Activated CD4-positive, alpha-beta T cell treated with anti-CD3 and anti-CD28 coated beads for 36 hours (primary cell): ENCODE measurements at regions not wholly inside any gene's neighbourhood (a gene's known extent, or its start where the extent isn't known, plus 50 kb on each side); places are given as distances from the start of the nearest gene placed in this dataset.

Source experiments
- ATAC-seq: fragments of 200-7000 bp; cut with Tn5 transposase; one replicate; pipeline ENCODE4 v1.10.0; 2021; ENCODE audit warnings: mild to moderate bottlenecking, moderate library complexity
- CTCF ChIA-PET: fragments of 350-600 bp; sonication (Branson Sonifier 250); formaldehyde crosslinking; loops from one replicate; lab custom pipeline; 2021; ENCODE audit warnings: antibody characterized with exemption; lab: Charles Lee
- POLR2A ChIA-PET: fragments of 350-600 bp; sonication (Branson Sonifier 250); formaldehyde crosslinking; loops from one replicate; lab custom pipeline; 2021; ENCODE audit warnings: antibody characterized with exemption, inconsistent platforms; lab: Charles Lee
- DNase-seq: peaks from one replicate; pipeline ENCODE4 v3.0.0-alpha.2; 2020
- H3K27ac Mint-ChIP-seq: one replicate; pipeline ENCODE4 v1.8.0; 2021; ENCODE audit warnings: mixed read lengths
- H3K27me3 Mint-ChIP-seq: one replicate; pipeline ENCODE4 v1.8.0; 2021; ENCODE audit warnings: mixed read lengths
- H3K36me3 Mint-ChIP-seq: one replicate; pipeline ENCODE4 v1.8.0; 2021; ENCODE audit warnings: low read depth, mixed read lengths
- H3K4me1 Mint-ChIP-seq: one replicate; pipeline ENCODE4 v1.8.0; 2021; ENCODE audit warnings: mixed read lengths
- H3K4me3 Mint-ChIP-seq: one replicate; pipeline ENCODE4 v1.8.0; 2021; ENCODE audit warnings: mild to moderate bottlenecking, moderate library complexity, mixed read lengths
- H3K9me3 Mint-ChIP-seq: one replicate; pipeline ENCODE4 v1.8.0; 2021; ENCODE audit warnings: low read depth, mixed read lengths
- intact Hi-C, 2 experiments: fragments of 100-400 bp; cut with DNase I in 1 of 2; cut with micrococcal nuclease in 1 of 2; formaldehyde crosslinking; loops; one replicate each; pipeline versions ENCODE4 v1.14.2 to v1.15.1; 2022 to 2024; cut with DNase I, micrococcal nuclease

DNA sequence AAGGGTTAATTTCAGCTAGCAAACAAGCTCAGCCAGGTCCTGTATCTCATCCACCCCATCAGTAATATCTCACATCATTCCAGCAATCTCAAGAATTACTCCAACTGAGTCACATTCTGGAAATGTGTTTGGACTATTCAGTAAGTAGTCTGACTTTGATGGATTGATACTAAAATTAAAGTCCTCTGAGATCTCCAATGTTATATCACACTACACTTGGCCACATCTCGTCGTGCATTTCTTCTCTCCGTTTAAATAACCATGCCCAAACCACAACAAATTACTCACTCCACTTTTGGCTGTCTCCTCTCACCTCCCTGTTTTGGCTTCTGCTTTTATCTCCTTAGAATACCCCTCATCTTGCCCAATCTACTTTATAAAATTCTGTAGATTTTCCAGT, 292.2 kb downstream of the PYDC2 start:
- Mint-ChIP-seq H3K4me1 (no peaks in the 10 kb centered on the region), H3K4me3 (no peak overlapping the region), H3K9me3 (no peaks in the 10 kb centered on the region), H3K27me3 (no peaks in the 10 kb centered on the region), H3K36me3 (no peaks in the 10 kb centered on the region), H3K27ac (no peak overlapping the region)
- no peak for DNase-seq
- no peak for ATAC-seq
- CTCF ChIA-PET = no interaction called here
- intact Hi-C loops = no loop called here
- POLR2A ChIA-PET = no interaction called here

GRCh38 chr3:191761906-191762305, 300.9 kb downstream of the PYDC2 start:
- ATAC-seq (no peak), DNase-seq (no peak)
- H3K27me3 Mint-ChIP-seq = no peaks in the 10 kb centered on the region
- H3K4me3 Mint-ChIP-seq = no peak overlapping the region
- intact Hi-C loops = no loop called here
- H3K9me3 Mint-ChIP-seq = peaks cover 3% of the 10 kb centered on the region
- no peaks in the 10 kb centered on the region for H3K4me1 Mint-ChIP-seq
- POLR2A ChIA-PET = no interaction called here
- H3K27ac Mint-ChIP-seq = no peak overlapping the region
- H3K36me3 Mint-ChIP-seq = no peaks in the 10 kb centered on the region
- CTCF ChIA-PET = no interaction called here

DNA sequence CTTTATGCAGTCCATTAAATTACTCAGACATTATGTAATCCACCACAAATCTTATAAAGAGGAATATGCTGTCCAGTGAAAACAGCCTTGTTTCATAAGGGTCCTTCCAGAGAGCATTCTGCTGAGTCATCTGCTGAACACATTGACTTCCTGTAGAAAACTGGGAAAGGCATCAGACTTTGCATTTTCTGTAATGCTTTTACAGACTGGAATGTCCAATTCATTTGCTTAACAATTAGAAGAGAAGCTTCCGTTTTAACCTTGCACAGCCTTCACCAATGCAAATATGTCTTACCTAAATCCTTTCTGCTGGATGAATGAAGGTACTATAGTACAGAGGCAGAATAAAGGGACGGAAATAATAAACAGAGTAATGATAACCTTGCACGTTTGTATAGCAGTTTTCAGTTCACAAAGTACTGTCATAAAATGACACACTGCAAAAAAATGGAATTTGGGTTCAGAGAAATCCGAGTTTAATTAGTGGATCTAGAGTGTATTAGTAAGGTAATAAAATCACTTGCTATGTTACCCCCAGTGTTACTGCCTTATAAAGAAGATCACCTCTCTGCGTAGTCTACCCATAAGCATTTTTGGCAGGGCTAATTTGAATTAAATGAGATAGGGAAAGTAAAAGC, 301.5 kb downstream of the PYDC2 start:
- Mint-ChIP-seq H3K36me3 (no peaks in the 10 kb centered on the region), H3K4me3 (no peak overlapping the region), H3K27me3 (no peaks in the 10 kb centered on the region), H3K4me1 (no peaks in the 10 kb centered on the region), H3K27ac (no peak overlapping the region), H3K9me3 (peaks cover 3% of the 10 kb centered on the region)
- POLR2A ChIA-PET = no interaction called here
- intact Hi-C loops = no loop called here
- no peak for DNase-seq
- CTCF ChIA-PET = no interaction called here
- ATAC-seq = no peak

DNA sequence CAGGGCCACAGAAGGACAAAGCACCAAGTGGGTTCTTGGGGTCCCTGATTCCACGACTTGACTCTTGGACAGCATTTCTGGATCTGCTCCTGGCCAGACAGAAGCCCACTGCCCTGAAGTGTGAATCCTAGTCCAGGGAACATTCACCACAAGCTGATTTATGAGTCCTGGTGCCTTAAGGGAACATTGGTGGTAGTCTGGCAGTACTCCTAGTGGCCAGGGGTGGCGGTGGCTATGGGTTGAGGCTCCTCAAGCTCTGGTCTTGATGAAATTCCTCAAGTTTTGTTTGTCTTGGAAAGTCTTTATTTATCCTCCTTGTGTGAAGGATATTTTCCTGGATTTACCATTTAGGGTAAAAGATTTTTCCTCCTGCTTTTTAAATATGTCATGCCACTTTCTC, 307.5 kb downstream of the PYDC2 start:
- DNase-seq = no peak
- no peak overlapping the region for H3K4me3 Mint-ChIP-seq
- H3K36me3 Mint-ChIP-seq = no peaks in the 10 kb centered on the region
- no peak for ATAC-seq
- no peak overlapping the region for H3K27ac Mint-ChIP-seq
- ChIA-PET CTCF (no interaction called here), POLR2A (no interaction called here)
- intact Hi-C loops = no loop called here
- H3K27me3 Mint-ChIP-seq = no peaks in the 10 kb centered on the region
- H3K9me3 Mint-ChIP-seq = peaks cover 9% of the 10 kb centered on the region
- no peaks in the 10 kb centered on the region for H3K4me1 Mint-ChIP-seq

DNA sequence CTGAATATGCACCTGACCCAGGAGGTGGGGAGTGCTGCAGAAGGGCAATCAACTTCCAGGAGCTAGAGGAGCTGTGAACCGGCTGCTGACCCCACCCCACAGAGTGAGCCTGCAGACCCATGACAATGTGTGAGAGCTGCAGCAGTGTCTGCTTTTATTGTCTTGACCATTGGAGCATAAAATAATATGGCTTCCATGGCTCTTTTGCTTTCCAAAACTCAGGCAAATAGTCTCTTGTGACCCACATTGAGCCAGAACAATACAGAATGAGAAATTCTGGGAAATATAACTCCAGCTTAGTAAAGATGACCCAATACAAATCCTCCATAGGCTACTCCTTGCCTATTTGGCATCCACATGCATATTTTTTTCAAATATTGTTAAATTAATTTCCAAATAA, 309.6 kb downstream of the PYDC2 start:
- ChIA-PET POLR2A (no interaction called here), CTCF (no interaction called here)
- no peaks in the 10 kb centered on the region for H3K4me1 Mint-ChIP-seq
- ATAC-seq (no peak), DNase-seq (no peak)
- H3K36me3 Mint-ChIP-seq = no peaks in the 10 kb centered on the region
- H3K9me3 Mint-ChIP-seq = peaks cover 11% of the 10 kb centered on the region
- intact Hi-C loops = no loop called here
- H3K4me3 Mint-ChIP-seq = no peak overlapping the region
- H3K27ac Mint-ChIP-seq = no peak overlapping the region
- H3K27me3 Mint-ChIP-seq = no peaks in the 10 kb centered on the region

- H3K27ac Mint-ChIP-seq = no peak overlapping the region
- H3K4me3 Mint-ChIP-seq = no peak overlapping the region
- POLR2A ChIA-PET = no interaction called here
- H3K36me3 Mint-ChIP-seq = no peaks in the 10 kb centered on the region
- no peaks in the 10 kb centered on the region for H3K4me1 Mint-ChIP-seq
- no peaks in the 10 kb centered on the region for H3K27me3 Mint-ChIP-seq
- intact Hi-C loops = no loop called here
- CTCF ChIA-PET = no interaction called here
- ATAC-seq (no peak), DNase-seq (no peak)
- H3K9me3 Mint-ChIP-seq = peaks cover 6% of the 10 kb centered on the region
Observed at GRCh38 chr3:191774485-191774884, 313.5 kb downstream of the PYDC2 start.

DNA sequence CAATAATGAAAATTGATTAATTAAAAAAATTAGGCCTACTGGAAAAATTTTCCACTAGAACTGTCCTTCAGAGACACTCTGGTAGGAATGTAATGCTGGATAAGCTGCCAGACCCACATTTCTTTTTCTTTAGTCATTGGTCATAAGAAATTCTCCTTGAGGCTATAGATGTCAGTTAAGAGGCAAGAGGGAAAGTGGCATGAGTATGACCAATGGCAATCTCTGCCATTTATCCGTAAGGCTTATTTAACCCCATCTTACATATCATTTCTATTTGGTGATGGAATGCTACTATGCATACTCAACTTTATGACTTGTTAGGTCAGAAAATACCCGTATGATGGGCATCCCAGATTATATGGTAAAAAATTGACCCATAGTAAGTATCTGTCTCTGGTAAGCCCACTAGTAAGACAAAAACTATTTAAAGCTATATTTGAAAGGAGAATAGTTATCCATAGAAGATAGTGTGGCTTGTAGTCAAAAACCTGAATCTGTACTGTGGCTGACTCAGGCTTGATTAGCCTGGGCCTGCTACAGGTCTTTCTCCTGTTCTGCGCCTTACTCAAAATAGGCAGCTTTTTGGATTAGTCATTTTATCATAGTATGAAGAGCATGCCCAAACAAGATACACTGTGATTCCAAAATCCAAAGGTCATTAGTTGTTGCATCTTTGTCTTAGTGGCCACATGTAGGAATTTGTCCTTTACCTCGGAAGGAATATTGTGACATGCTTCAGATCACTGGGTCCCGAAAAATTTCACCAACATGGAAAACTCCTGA, 314.7 kb downstream of the PYDC2 start:
- ATAC-seq (no peak), DNase-seq (no peak)
- Mint-ChIP-seq H3K4me1 (no peaks in the 10 kb centered on the region), H3K36me3 (no peaks in the 10 kb centered on the region), H3K27ac (no peak overlapping the region), H3K4me3 (no peak overlapping the region), H3K9me3 (peaks cover 8% of the 10 kb centered on the region), H3K27me3 (no peaks in the 10 kb centered on the region)
- ChIA-PET CTCF (no interaction called here), POLR2A (interaction anchor here (0.6 kb wide), 1 partner anchor 796 kb away, joined by 9 read pairs; no protein-coding TSS in a partner anchor)
- intact Hi-C loops = no loop called here

GRCh38 chr3:191781044-191781443, 320.1 kb downstream of the PYDC2 start:
- Mint-ChIP-seq H3K27me3 (no peaks in the 10 kb centered on the region), H3K4me3 (no peak overlapping the region), H3K36me3 (no peaks in the 10 kb centered on the region), H3K27ac (no peak overlapping the region), H3K9me3 (peaks cover 12% of the 10 kb centered on the region), H3K4me1 (no peaks in the 10 kb centered on the region)
- DNase-seq (no peak), ATAC-seq (no peak)
- ChIA-PET POLR2A (no interaction called here), CTCF (no interaction called here)
- intact Hi-C loops = no loop called here

DNA sequence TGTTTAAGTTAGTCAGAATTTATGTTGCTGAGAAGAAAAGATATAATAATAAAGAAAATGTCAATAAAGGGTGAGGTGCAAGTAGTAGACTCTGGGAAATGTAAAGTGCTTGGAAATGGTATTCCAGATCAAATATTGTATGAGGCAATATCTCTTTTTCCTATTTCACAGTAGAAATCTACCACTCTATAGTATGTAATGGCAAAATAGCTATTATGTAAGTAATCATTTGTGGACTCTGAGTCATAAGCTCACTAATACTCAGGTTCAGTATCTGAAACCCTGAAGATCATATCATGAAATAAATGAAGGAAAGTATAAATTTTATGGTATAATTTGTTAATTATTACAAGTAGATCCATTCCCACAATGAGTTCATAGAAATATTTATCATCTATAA, 322.1 kb downstream of the PYDC2 start:
- ChIA-PET CTCF (no interaction called here), POLR2A (no interaction called here)
- H3K36me3 Mint-ChIP-seq = no peaks in the 10 kb centered on the region
- no peak overlapping the region for H3K4me3 Mint-ChIP-seq
- DNase-seq (no peak), ATAC-seq (no peak)
- peaks cover 9% of the 10 kb centered on the region for H3K9me3 Mint-ChIP-seq
- intact Hi-C loops = no loop called here
- H3K4me1 Mint-ChIP-seq = no peaks in the 10 kb centered on the region
- H3K27me3 Mint-ChIP-seq = no peaks in the 10 kb centered on the region
- H3K27ac Mint-ChIP-seq = no peak overlapping the region

- DNase-seq (no peak), ATAC-seq (no peak)
- Mint-ChIP-seq H3K4me1 (no peaks in the 10 kb centered on the region), H3K36me3 (no peaks in the 10 kb centered on the region), H3K9me3 (no peaks in the 10 kb centered on the region), H3K27ac (no peak overlapping the region), H3K27me3 (no peaks in the 10 kb centered on the region), H3K4me3 (no peak overlapping the region)
- intact Hi-C loops = no loop called here
- ChIA-PET POLR2A (no interaction called here), CTCF (no interaction called here)
Observed at GRCh38 chr3:191790934-191791333, 330.0 kb downstream of the PYDC2 start.

GRCh38 chr3:191792580-191792979, 331.6 kb downstream of the PYDC2 start:
- ChIA-PET POLR2A (no interaction called here), CTCF (no interaction called here)
- ATAC-seq (no peak), DNase-seq (no peak)
- no peaks in the 10 kb centered on the region for H3K9me3 Mint-ChIP-seq
- no peaks in the 10 kb centered on the region for H3K4me1 Mint-ChIP-seq
- H3K36me3 Mint-ChIP-seq = no peaks in the 10 kb centered on the region
- no peaks in the 10 kb centered on the region for H3K27me3 Mint-ChIP-seq
- H3K27ac Mint-ChIP-seq = no peak overlapping the region
- H3K4me3 Mint-ChIP-seq = no peak overlapping the region
- intact Hi-C loops = no loop called here

- H3K36me3 Mint-ChIP-seq = no peaks in the 10 kb centered on the region
- H3K27ac Mint-ChIP-seq = no peak overlapping the region
- ChIA-PET CTCF (no interaction called here), POLR2A (no interaction called here)
- H3K4me1 Mint-ChIP-seq = no peaks in the 10 kb centered on the region
- ATAC-seq (no peak), DNase-seq (no peak)
- no peak overlapping the region for H3K4me3 Mint-ChIP-seq
- intact Hi-C loops = no loop called here
- H3K27me3 Mint-ChIP-seq = no peaks in the 10 kb centered on the region
- no peaks in the 10 kb centered on the region for H3K9me3 Mint-ChIP-seq
Observed at GRCh38 chr3:191795196-191795595, 334.2 kb downstream of the PYDC2 start.
